Stimulated activated naive CD8-positive, alpha-beta T cell treated with anti-CD3 and anti-CD28 coated beads, Interleukin-15, Interleukin-2, amounts not matched to agents 100 ng/mL and 50 ng/mL, for 24 hours (primary cell): ENCODE measurements at regions not wholly inside any gene's neighbourhood (a gene's known extent, or its start where the extent isn't known, plus 50 kb on each side); places are given as distances from the start of the nearest gene placed in this dataset.

Experiments
- H3K27ac Mint-ChIP-seq: one replicate; pipeline ENCODE4 v1.8.0; 2021; ENCODE audit warnings: mild to moderate bottlenecking, mixed read lengths
- H3K27me3 Mint-ChIP-seq: one replicate; pipeline ENCODE4 v1.8.0; 2021; ENCODE audit warnings: mixed read lengths
- H3K36me3 Mint-ChIP-seq: one replicate; pipeline ENCODE4 v1.8.0; 2021; ENCODE audit warnings: low read depth, mixed read lengths
- H3K4me1 Mint-ChIP-seq: one replicate; pipeline ENCODE4 v1.8.0; 2021; ENCODE audit warnings: low read depth, mixed read lengths
- H3K4me3 Mint-ChIP-seq: one replicate; pipeline ENCODE4 v1.8.0; 2021; ENCODE audit warnings: mild to moderate bottlenecking, mixed read lengths
- H3K9me3 Mint-ChIP-seq: one replicate; pipeline ENCODE4 v1.8.0; 2021; ENCODE audit warnings: mixed read lengths

DNA sequence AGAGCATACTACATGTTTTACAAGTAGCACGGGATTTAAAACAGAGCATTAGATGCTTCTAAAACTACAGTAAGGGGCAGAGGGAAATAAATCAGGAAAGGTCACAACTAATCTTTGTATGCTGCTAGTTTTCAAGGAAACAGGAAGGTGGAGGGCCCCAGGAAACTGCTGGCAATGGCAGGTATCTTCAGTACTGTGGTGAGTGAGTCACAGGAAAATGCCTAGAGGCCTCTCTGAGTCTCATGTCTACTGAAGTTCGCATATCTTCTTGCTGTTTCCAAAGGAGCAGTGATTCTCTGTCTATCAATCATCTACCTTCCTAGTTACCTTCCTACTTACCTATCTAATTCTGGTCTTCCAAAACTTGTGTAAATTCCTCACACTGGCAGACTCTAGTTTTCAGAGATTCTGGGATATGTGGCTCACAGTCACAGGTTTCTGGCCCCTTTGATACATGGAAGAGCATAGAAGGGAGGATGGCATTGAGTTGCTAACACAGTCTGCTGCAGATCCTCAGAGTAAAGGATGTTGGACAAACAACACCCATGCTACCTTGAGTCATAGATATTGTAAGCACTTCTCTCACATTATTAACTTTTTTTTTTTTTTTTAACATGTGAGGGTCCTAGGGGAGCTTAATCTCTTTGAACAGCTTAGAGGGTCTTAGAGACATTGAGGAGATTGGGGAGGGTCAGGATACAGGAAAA lies 58.8 kb upstream of the SYN3 start:
- Mint-ChIP-seq H3K9me3 (no peaks in the 10 kb centered on the region), H3K27ac (no peak overlapping the region), H3K27me3 (no peaks in the 10 kb centered on the region), H3K36me3 (no peaks in the 10 kb centered on the region), H3K4me3 (no peak overlapping the region), H3K4me1 (peaks cover 18% of the 10 kb centered on the region)

DNA sequence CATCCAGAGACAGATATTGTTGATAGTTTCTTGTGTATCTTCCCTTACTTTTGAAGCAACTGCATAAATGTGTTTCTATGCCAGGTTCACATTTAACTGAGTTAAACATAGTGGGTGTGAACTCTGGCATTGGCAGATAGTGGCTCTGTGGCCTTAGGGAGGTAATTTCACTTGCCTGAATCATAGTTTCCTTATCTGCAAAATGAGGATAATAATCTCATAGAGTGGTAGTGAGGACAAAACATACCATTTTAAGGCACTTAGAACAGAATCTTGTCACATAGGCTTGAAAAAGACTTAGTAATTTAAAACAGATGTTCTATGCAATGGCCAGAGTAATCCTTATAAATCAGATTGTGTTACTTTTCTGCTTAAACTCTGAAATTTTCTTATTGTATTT lies 56.4 kb upstream of the SYN3 start:
- Mint-ChIP-seq H3K27ac (no peak overlapping the region), H3K36me3 (no peaks in the 10 kb centered on the region), H3K4me3 (no peak overlapping the region), H3K4me1 (peaks cover 22% of the 10 kb centered on the region), H3K27me3 (no peaks in the 10 kb centered on the region), H3K9me3 (no peaks in the 10 kb centered on the region)

DNA sequence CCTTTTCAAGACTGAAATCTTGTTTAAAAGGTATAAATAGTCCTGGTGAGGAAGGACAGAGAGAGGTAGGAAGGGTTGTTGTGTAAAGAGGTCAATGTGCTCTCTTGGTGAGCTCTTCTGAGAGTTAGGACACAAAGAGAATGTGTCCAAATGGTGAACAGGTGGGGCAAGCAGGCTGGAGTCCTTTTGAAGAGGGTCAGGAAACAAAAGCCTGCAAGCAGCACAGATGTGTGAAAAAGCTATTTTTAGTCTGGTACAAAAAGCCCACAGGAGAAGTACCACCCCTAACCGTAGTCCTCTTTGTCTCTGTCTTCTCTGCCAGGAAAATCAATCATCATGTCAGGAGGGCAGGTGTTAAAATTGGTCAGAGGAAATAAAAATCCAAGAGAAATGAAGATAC lies 54.4 kb upstream of the SYN3 start:
- Mint-ChIP-seq H3K4me3 (no peak overlapping the region), H3K9me3 (no peaks in the 10 kb centered on the region), H3K27ac (no peak overlapping the region), H3K36me3 (no peaks in the 10 kb centered on the region), H3K27me3 (no peaks in the 10 kb centered on the region), H3K4me1 (peaks cover 22% of the 10 kb centered on the region)

DNA sequence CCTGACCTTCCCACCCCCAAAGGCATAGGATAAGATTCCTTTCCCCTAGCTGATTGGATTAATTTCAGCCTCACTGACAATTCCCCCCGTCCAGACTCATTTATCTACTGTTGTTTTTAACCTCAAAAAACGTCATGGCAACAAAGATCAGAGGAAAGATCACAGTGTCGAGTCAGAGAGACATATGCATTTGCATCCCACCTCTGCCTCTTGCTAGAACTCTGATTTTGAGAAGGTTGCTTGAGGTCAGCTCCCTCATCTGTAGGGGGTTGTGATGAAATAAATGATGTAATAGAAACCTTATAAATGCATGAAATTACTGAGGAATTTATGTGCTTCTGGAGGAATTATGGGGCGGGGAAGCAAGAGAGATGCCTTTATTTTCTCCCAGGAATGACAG lies 53.3 kb upstream of the SYN3 start:
- no peaks in the 10 kb centered on the region for H3K9me3 Mint-ChIP-seq
- no peaks in the 10 kb centered on the region for H3K36me3 Mint-ChIP-seq
- no peak overlapping the region for H3K27ac Mint-ChIP-seq
- no peaks in the 10 kb centered on the region for H3K27me3 Mint-ChIP-seq
- no peak overlapping the region for H3K4me3 Mint-ChIP-seq
- peaks cover 15% of the 10 kb centered on the region for H3K4me1 Mint-ChIP-seq

DNA sequence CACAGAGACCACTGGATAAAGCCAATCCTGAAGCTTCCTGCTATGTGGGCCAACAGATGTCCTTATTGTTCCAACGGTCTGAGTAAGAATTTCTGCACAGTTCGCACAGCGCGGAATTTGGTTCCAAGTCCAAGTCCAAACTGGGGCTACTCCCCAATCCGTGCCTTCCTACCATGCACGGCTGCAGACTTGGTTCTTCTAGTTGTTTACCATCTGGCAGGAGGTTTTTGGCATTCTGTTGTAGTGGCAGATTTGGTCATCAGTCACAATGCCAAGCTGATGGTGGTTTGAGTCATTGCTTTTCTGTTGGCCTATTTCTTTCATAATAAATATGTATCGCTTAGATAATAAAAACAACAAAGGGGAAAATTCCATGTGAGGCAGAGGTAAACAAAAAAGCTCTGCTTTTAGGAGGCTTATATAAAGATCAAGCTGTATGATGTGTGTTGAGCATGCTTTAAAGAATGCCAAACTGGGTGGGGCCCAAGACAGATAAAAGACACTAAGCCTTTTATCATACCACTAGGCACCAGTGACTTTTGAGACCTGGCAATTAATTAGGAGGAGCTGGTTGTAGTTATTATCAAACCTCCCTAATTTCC lies 52.5 kb upstream of the SYN3 start:
- Mint-ChIP-seq H3K27ac (no peak overlapping the region), H3K27me3 (no peaks in the 10 kb centered on the region), H3K4me3 (no peak overlapping the region), H3K36me3 (no peaks in the 10 kb centered on the region), H3K9me3 (no peaks in the 10 kb centered on the region), H3K4me1 (peaks cover 15% of the 10 kb centered on the region)

DNA sequence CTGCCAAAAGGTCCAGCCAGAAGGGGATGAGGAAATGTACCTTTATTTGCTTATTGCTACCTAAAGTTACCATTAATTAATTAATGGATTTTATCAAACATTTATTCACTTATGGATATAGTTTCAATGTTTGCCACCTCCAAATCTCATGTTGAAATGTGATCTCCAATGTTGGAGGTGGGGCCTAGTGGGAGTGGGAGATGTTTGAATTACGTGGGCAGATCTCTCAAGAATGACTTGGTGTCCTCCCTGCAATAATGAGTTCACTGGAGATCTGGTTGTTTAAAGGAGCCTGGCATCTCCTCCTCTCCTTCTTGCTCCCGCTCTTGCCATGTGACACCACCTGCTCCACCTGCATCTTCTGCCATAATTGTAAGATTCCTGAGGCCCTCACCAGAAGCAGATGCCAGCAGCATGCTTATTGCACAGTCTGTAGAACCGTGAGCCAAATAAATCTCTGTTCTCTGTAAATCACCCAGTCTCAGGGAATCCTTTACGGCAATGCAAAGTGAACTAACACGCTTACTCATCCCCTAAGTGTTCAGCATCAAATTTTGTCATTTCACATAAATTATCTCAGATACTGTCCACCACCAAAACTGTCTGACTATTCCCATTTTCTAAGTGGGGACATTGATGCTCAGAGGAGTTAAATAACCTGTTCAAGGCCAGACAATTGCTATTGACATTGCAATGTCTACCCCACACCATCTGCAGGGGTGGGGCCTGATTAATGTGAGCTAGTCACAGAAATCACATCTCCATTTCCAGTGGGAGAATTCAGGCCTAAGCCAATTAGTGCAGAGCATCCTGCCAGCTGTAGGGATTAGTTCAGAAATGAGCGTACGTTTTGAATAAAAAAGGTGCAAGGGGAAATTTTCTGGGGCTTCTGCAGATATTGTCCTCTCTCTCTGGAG lies 51.6 kb upstream of the SYN3 start:
- no peaks in the 10 kb centered on the region for H3K36me3 Mint-ChIP-seq
- no peaks in the 10 kb centered on the region for H3K9me3 Mint-ChIP-seq
- no peak overlapping the region for H3K4me3 Mint-ChIP-seq
- H3K27me3 Mint-ChIP-seq: no peaks in the 10 kb centered on the region
- H3K4me1 Mint-ChIP-seq: peaks cover 15% of the 10 kb centered on the region
- H3K27ac Mint-ChIP-seq: no peak overlapping the region

DNA sequence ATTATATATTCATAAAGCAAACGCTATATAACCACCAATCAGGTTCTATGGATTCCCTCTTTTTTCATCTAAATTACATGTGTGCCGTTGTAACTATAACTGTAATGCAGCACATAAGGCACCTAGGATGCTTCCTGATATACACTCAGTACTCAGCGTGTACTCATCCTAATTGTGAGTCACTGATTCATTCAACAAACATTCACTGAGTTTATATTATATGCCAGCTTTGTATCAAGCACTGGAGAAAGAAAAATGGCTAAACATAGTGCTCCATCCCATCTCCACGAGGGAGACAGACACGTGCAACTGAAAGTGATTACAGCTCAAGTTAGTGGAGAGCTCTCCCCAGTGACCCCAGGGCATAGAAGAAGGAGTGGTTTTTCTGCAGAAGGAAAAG lies 49.9 kb upstream of the SYN3 start:
- no peaks in the 10 kb centered on the region for H3K36me3 Mint-ChIP-seq
- peaks cover 12% of the 10 kb centered on the region for H3K4me1 Mint-ChIP-seq
- no peak overlapping the region for H3K27ac Mint-ChIP-seq
- no peak overlapping the region for H3K4me3 Mint-ChIP-seq
- H3K27me3 Mint-ChIP-seq: no peaks in the 10 kb centered on the region
- H3K9me3 Mint-ChIP-seq: peaks cover 4% of the 10 kb centered on the region
